ENCODE measurements at regions not wholly inside any gene's neighbourhood (a gene's known extent, or its start where the extent isn't known, plus 50 kb on each side); places are given as distances from the start of the nearest gene placed in this dataset.

GRCh38 chr7:111676167-111676566 is 113.9 kb upstream of the IMMP2L start:
- POLR2A ChIA-PET = interaction anchor here (0.6 to 1.2 kb wide), 4 partner anchors 10 to 986 kb away, joined by 3 to 4 read pairs (median 3); no protein-coding TSS in a partner anchor
- no peak for FAIRE-seq
- TF ChIP-seq POLR2AphosphoS5 (IDR thresholded peaks at IDR 0.05; ENCODE audit: control insufficient read depth, insufficient read depth, low read depth, low read length) (no peak), TBL1XR1 (IDR thresholded peaks at IDR 0.05; ENCODE audit: low read length in 2 of 2) (no peak), TEAD2 (tag; IDR thresholded peaks at IDR 0.05) (no peak), E2F3 (CRISPR knock-in tag; IDR thresholded peaks at IDR 0.05) (no peak), ASH1L (IDR thresholded peaks at IDR 0.05; ENCODE audit: borderline replicate concordance, low read depth, partially characterized antibody) (no peak), ATF3 (IDR thresholded peaks at IDR 0.05) (no peak), ATF3 (CRISPR knock-in tag; conservative IDR thresholded peaks at IDR 0.05) (no peak), GTF2A2 (tag; IDR thresholded peaks at IDR 0.05) (no peak), ZNF395 (CRISPR knock-in tag; IDR thresholded peaks at IDR 0.05) (no peak), RBM15 (IDR thresholded peaks at IDR 0.05; ENCODE audit: insufficient read depth, low read length) (no peak), NCOA6 (IDR thresholded peaks at IDR 0.05) (no peak)
- TF ChIP-seq, protein P1, sequence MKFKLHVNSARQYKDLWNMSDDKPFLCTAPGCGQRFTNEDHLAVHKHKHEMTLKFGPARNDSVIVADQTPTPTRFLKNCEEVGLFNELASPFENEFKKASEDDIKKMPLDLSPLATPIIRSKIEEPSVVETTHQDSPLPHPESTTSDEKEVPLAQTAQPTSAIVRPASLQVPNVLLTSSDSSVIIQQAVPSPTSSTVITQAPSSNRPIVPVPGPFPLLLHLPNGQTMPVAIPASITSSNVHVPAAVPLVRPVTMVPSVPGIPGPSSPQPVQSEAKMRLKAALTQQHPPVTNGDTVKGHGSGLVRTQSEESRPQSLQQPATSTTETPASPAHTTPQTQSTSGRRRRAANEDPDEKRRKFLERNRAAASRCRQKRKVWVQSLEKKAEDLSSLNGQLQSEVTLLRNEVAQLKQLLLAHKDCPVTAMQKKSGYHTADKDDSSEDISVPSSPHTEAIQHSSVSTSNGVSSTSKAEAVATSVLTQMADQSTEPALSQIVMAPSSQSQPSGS (CRISPR knock-in tag; IDR thresholded peaks at IDR 0.05) = no peak

More at GRCh38 chr7:111676167-111676566, 113.9 kb upstream of the IMMP2L start:
- intact Hi-C loops (cut with micrococcal nuclease) = no loop called here
- peaks cover 6 to 7% of the 10 kb centered on the region in 2 experiments; a peak in 4 of 5 replicates for H3K27me3 ChIP-seq (ENCODE audit: control insufficient read depth in 2 of 2, insufficient read depth in 2 of 2, low read length in 2 of 2)
- no peaks in the 10 kb centered on the region for H3K36me3 ChIP-seq (ENCODE audit: control insufficient read depth, insufficient read depth, low read length)
- DNase-seq (ENCODE audit: extremely low read depth in 1 of 4, low spot score in 3 of 4) = no peak
- no peak overlapping the region for H3K4me3 ChIP-seq
- H3K9me3 ChIP-seq (replicated peaks; ENCODE audit: control insufficient read depth, insufficient read depth, low read depth, low read length) = no peaks in the 10 kb centered on the region
- no peaks in the 10 kb centered on the region for H3K9me1 ChIP-seq (ENCODE audit: control insufficient read depth, insufficient read depth, low read length)
- H4K20me1 ChIP-seq (replicated peaks; ENCODE audit: control insufficient read depth, insufficient read depth, low read length) = no peaks in the 10 kb centered on the region
- peaks cover 0 to 10% of the 10 kb centered on the region in 2 experiments; a peak in 1 of 5 replicates for H3K4me1 ChIP-seq (replicated peaks in 1 of 2; ENCODE audit: control insufficient read depth in 2 of 2, insufficient read depth in 2 of 2, low read length in 2 of 2)
- no peaks in the 10 kb centered on the region for H3K79me2 ChIP-seq (ENCODE audit: control insufficient read depth, insufficient read depth, low read length)
- CTCF ChIA-PET (ENCODE audit: low intra/inter-chr PET ratio) = no interaction called here
- no peak overlapping the region for H3K27ac ChIP-seq (ENCODE audit: extremely low read depth, low read depth, low read length)
- BruUV-seq (replicated peaks) = no TSS peak
- H3K9ac ChIP-seq (ENCODE audit: insufficient read depth in 1 of 2, low read depth in 2 of 2, low read length in 2 of 2) = no peak overlapping the region
- ATAC-seq = peak; percentile 37; the same call in 2 of the 3 replicates
- H3K4me2 ChIP-seq (ENCODE audit: insufficient read depth, low read length) = no peak overlapping the region
- no peak overlapping the region for H2AFZ ChIP-seq (ENCODE audit: low read depth, low read length)
- in situ Hi-C loops (cut with MboI) = no loop called here
